CD4-positive, alpha-beta T cell (primary cell): ENCODE measurements at regions not wholly inside any gene's neighbourhood (a gene's known extent, or its start where the extent isn't known, plus 50 kb on each side); places are given as distances from the start of the nearest gene placed in this dataset.

Experiments
- ATAC-seq: fragments of 200-7000 bp; cut with Tn5 transposase; one replicate; pipeline ENCODE4 v1.10.0; 2022; ENCODE audit warnings: mild to moderate bottlenecking; ENCODE audit not compliant: poor library complexity
- CTCF ChIA-PET: fragments of 350-600 bp; sonication (Branson Sonifier 250); formaldehyde crosslinking; loops from one replicate; lab custom pipeline; 2021; ENCODE audit warnings: antibody characterized with exemption, inconsistent platforms; lab: Charles Lee
- POLR2A ChIA-PET: fragments of 350-600 bp; sonication (Branson Sonifier 250); formaldehyde crosslinking; loops from one replicate; lab custom pipeline; 2021; ENCODE audit warnings: antibody characterized with exemption, inconsistent platforms; lab: Charles Lee
- DNase-seq, 14 experiments: peaks; one replicate each; pipeline ENCODE4 v3.0.0-alpha.2; 2013 to 2020; ENCODE audit warnings: mixed read lengths in 2 of 14
- H3K27ac ChIP-seq, 2 donors: one replicate each; pipeline versions ENCODE4 v1.5.1 to v1.7.0; 2013; ENCODE audit warnings: low read length in 2 of 2, low read depth in 1 of 2, mild to moderate bottlenecking in 1 of 2
- H3K27me3 ChIP-seq, 2 experiments: 1 replicate in 1 of 2; 2 replicates in 1 of 2; pipeline versions ENCODE4 v1.6.1 to v1.7.0; 2013; ENCODE audit warnings: low read length in 2 of 2, control low read depth in 1 of 2, mild to moderate bottlenecking in 1 of 2, moderate library complexity in 1 of 2; ENCODE audit not compliant: insufficient read depth in 2 of 2, control insufficient read depth in 1 of 2
- H3K36me3 ChIP-seq: one replicate; pipeline ENCODE4 v1.6.1; 2013; ENCODE audit warnings: low read length, control low read depth; ENCODE audit not compliant: insufficient read depth
- H3K4me1 ChIP-seq: one replicate; pipeline ENCODE4 v1.6.1; 2013; ENCODE audit warnings: low read length, control low read depth; ENCODE audit not compliant: insufficient read depth
- H3K4me3 ChIP-seq: one replicate; pipeline ENCODE4 v1.5.1; 2013; ENCODE audit warnings: mild to moderate bottlenecking, low read length, moderate library complexity
- H3K9me3 ChIP-seq, 2 experiments: 1 replicate in 1 of 2; 2 replicates in 1 of 2; pipeline versions ENCODE4 v1.6.1 to v1.7.0; 2013; ENCODE audit warnings: low read length in 2 of 2, mild to moderate bottlenecking in 2 of 2, control low read depth in 1 of 2, moderate library complexity in 1 of 2; ENCODE audit not compliant: control insufficient read depth in 1 of 2, insufficient read depth in 1 of 2
- H3K27ac Mint-ChIP-seq: one replicate; pipeline ENCODE4 v1.8.0; 2020; ENCODE audit warnings: mixed read lengths
- H3K27me3 Mint-ChIP-seq: one replicate; pipeline ENCODE4 v1.8.0; 2021; ENCODE audit warnings: mixed read lengths
- H3K36me3 Mint-ChIP-seq: one replicate; pipeline ENCODE4 v1.8.0; 2021; ENCODE audit warnings: low read depth, mixed read lengths
- H3K4me1 Mint-ChIP-seq: one replicate; pipeline ENCODE4 v1.8.0; 2021; ENCODE audit warnings: low read depth, mixed read lengths
- H3K4me3 Mint-ChIP-seq: one replicate; pipeline ENCODE4 v1.8.0; 2020; ENCODE audit warnings: mild to moderate bottlenecking, mixed read lengths
- H3K9me3 Mint-ChIP-seq: one replicate; pipeline ENCODE4 v1.8.0; 2020; ENCODE audit warnings: mixed read lengths
- CTCF ChIP-seq: fragments of 200-600 bp; IDR thresholded peaks from one replicate; pipeline ENCODE4 v1.8.0; 2022; ENCODE audit warnings: antibody characterized with exemption, mild to moderate bottlenecking
- intact Hi-C, 2 experiments: fragments of 100-400 bp; cut with DNase I in 1 of 2; cut with micrococcal nuclease in 1 of 2; formaldehyde crosslinking; loops; one replicate each; pipeline versions ENCODE4 v1.15.1 to v1.9.0; 2023 to 2025; cut with DNase I, micrococcal nuclease

- Histone ChIP-seq H3K4me1 (no peaks in the 10 kb centered on the region), H3K27ac (no peak overlapping the region), H3K4me3 (no peak overlapping the region), H3K36me3 (no peaks in the 10 kb centered on the region), H3K9me3 (peaks cover 0 to 5% of the 10 kb centered on the region in 2 experiments), H3K27me3 (no peaks in the 10 kb centered on the region)
- H3K36me3 Mint-ChIP-seq: no peaks in the 10 kb centered on the region
- no peaks in the 10 kb centered on the region for H3K4me1 Mint-ChIP-seq
- peaks cover 2% of the 10 kb centered on the region for H3K9me3 Mint-ChIP-seq
- CTCF ChIA-PET: no interaction called here
- ATAC-seq (no peak), DNase-seq (no peak)
- intact Hi-C loops: no loop called here
- POLR2A ChIA-PET: no interaction called here
- peaks cover 19% of the 10 kb centered on the region for H3K27me3 Mint-ChIP-seq
- no peak overlapping the region for H3K4me3 Mint-ChIP-seq
- no peak for TF ChIP-seq CTCF
- no peak overlapping the region for H3K27ac Mint-ChIP-seq
These were observed 87.0 kb upstream of the HS3ST3A1 start for GRCh38 chr17:13688716-13689115.

GRCh38 chr17:13690806-13691205 lies 89.1 kb upstream of the HS3ST3A1 start:
- CTCF ChIA-PET: no interaction called here
- Histone ChIP-seq H3K4me3 (no peak overlapping the region), H3K9me3 (peaks cover 0 to 2% of the 10 kb centered on the region in 2 experiments), H3K27ac (no peak overlapping the region), H3K27me3 (no peaks in the 10 kb centered on the region), H3K36me3 (no peaks in the 10 kb centered on the region), H3K4me1 (no peaks in the 10 kb centered on the region)
- no peak overlapping the region for H3K4me3 Mint-ChIP-seq
- POLR2A ChIA-PET: no interaction called here
- DNase-seq: no peak
- no peaks in the 10 kb centered on the region for H3K36me3 Mint-ChIP-seq
- intact Hi-C loops: no loop called here
- no peaks in the 10 kb centered on the region for H3K4me1 Mint-ChIP-seq
- ATAC-seq: no peak
- no peak for TF ChIP-seq CTCF
- peaks cover 19% of the 10 kb centered on the region for H3K27me3 Mint-ChIP-seq
- H3K27ac Mint-ChIP-seq: no peak overlapping the region
- no peaks in the 10 kb centered on the region for H3K9me3 Mint-ChIP-seq

GRCh38 chr17:13694934-13695333 lies 93.2 kb upstream of the HS3ST3A1 start:
- ChIA-PET CTCF (no interaction called here), POLR2A (no interaction called here)
- Histone ChIP-seq H3K27me3 (no peaks in the 10 kb centered on the region), H3K4me1 (no peaks in the 10 kb centered on the region), H3K9me3 (no peaks in the 10 kb centered on the region), H3K27ac (no peak overlapping the region), H3K4me3 (no peak overlapping the region), H3K36me3 (no peaks in the 10 kb centered on the region)
- Mint-ChIP-seq H3K4me1 (no peaks in the 10 kb centered on the region), H3K4me3 (no peak overlapping the region), H3K9me3 (no peaks in the 10 kb centered on the region), H3K36me3 (no peaks in the 10 kb centered on the region), H3K27me3 (peaks cover 18% of the 10 kb centered on the region), H3K27ac (no peak overlapping the region)
- ATAC-seq (no peak), DNase-seq (no peak)
- no peak for TF ChIP-seq CTCF
- intact Hi-C loops: no loop called here
